ENCODE measurements at regions not wholly inside any gene's neighbourhood (a gene's known extent, or its start where the extent isn't known, plus 50 kb on each side); places are given as distances from the start of the nearest gene placed in this dataset.

DNA sequence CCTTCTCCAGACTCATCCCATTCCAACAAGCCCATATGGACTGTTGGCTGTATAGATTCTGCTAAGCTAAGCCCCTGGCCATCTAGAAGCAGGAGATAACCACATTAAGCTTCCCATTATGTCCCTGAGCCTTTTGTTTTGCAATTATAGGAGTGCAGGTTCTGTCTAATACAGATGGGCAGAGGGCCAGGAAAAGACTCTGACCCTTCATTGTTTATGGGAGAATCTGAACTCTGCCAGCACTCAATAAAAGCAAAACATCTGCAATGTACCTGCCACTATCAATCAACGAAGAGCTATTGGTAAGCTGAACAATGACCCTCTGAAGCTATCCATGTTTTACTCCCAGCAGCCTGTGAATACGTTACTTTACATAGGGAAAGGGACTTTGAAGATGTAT is 207.3 kb upstream of the CLNK start:
- peaks cover 3% of the 10 kb centered on the region for H3K4me1 Mint-ChIP-seq
- H3K4me3 Mint-ChIP-seq, result no peak overlapping the region
- H3K27me3 Mint-ChIP-seq (ENCODE audit: low read depth), result peaks cover 7% of the 10 kb centered on the region
- peaks cover 79% of the 10 kb centered on the region for H3K9me3 Mint-ChIP-seq
- H3K27ac Mint-ChIP-seq, result no peak overlapping the region
- no peak for ATAC-seq
- no peak for DNase-seq (ENCODE audit: low spot score)
- TF ChIP-seq, protein P1, sequence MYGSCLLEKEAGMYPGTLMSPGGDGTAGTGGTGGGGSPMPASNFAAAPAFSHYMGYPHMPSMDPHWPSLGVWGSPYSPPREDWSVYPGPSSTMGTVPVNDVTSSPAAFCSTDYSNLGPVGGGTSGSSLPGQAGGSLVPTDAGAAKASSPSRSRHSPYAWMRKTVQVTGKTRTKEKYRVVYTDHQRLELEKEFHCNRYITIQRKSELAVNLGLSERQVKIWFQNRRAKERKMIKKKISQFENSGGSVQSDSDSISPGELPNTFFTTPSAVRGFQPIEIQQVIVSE (CRISPR knock-in tag; IDR thresholded peaks at IDR 0.05; ENCODE audit: borderline replicate concordance), result no peak
- TF ChIP-seq ZNF671 (CRISPR knock-in tag; IDR thresholded peaks at IDR 0.05) (no peak), PRRX2 (CRISPR knock-in tag; IDR thresholded peaks at IDR 0.05) (no peak), SMAD3 (CRISPR knock-in tag; IDR thresholded peaks at IDR 0.05; ENCODE audit: borderline replicate concordance) (no peak), MYBL2 (CRISPR knock-in tag; IDR thresholded peaks at IDR 0.05) (no peak)
- TF ChIP-seq, protein P2, sequence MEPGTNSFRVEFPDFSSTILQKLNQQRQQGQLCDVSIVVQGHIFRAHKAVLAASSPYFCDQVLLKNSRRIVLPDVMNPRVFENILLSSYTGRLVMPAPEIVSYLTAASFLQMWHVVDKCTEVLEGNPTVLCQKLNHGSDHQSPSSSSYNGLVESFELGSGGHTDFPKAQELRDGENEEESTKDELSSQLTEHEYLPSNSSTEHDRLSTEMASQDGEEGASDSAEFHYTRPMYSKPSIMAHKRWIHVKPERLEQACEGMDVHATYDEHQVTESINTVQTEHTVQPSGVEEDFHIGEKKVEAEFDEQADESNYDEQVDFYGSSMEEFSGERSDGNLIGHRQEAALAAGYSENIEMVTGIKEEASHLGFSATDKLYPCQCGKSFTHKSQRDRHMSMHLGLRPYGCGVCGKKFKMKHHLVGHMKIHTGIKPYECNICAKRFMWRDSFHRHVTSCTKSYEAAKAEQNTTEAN (CRISPR knock-in tag; IDR thresholded peaks at IDR 0.05), result no peak
- peaks cover 62% of the 10 kb centered on the region for H3K36me3 Mint-ChIP-seq
- POLR2A ChIA-PET, result no interaction called here
- CTCF ChIA-PET, result no interaction called here

DNA sequence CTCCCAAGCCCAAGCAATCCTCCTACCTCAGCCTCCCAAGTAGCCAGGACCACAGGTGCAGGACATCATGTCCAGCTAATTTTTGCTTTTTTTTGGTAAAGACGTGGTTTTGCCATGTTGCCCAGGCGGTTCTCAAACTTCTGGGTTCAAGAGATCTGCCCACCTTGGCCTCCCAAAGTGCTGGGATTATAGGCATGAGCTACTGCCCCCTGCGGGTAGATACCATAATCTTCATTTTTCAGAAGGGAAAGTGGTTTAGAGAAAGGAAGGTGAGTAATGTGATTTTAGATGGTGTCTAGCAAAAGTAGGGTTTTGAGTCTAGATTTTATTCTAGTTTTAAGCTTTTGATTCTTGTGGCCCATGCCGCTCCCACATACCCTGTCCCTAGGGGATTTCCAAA is 205.3 kb upstream of the CLNK start:
- ATAC-seq, result no peak
- H3K9me3 Mint-ChIP-seq, result peaks cover 75% of the 10 kb centered on the region
- DNase-seq (ENCODE audit: low spot score), result no peak
- TF ChIP-seq ETV6 (CRISPR knock-in tag; IDR thresholded peaks at IDR 0.05), result no peak
- no peak for TF ChIP-seq KAT7 (CRISPR knock-in tag; IDR thresholded peaks at IDR 0.05; ENCODE audit: borderline replicate concordance)
- no peak for TF ChIP-seq JUN (CRISPR knock-in tag; IDR thresholded peaks at IDR 0.05)
- TF ChIP-seq, protein P3, sequence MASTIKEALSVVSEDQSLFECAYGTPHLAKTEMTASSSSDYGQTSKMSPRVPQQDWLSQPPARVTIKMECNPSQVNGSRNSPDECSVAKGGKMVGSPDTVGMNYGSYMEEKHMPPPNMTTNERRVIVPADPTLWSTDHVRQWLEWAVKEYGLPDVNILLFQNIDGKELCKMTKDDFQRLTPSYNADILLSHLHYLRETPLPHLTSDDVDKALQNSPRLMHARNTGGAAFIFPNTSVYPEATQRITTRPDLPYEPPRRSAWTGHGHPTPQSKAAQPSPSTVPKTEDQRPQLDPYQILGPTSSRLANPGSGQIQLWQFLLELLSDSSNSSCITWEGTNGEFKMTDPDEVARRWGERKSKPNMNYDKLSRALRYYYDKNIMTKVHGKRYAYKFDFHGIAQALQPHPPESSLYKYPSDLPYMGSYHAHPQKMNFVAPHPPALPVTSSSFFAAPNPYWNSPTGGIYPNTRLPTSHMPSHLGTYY (CRISPR knock-in tag; IDR thresholded peaks at IDR 0.05), result no peak
- no peak for TF ChIP-seq MXD4 (CRISPR knock-in tag; IDR thresholded peaks at IDR 0.05; ENCODE audit: borderline replicate concordance)
- TF ChIP-seq RORB (CRISPR knock-in tag; IDR thresholded peaks at IDR 0.05), result no peak
- TF ChIP-seq, protein P4, sequence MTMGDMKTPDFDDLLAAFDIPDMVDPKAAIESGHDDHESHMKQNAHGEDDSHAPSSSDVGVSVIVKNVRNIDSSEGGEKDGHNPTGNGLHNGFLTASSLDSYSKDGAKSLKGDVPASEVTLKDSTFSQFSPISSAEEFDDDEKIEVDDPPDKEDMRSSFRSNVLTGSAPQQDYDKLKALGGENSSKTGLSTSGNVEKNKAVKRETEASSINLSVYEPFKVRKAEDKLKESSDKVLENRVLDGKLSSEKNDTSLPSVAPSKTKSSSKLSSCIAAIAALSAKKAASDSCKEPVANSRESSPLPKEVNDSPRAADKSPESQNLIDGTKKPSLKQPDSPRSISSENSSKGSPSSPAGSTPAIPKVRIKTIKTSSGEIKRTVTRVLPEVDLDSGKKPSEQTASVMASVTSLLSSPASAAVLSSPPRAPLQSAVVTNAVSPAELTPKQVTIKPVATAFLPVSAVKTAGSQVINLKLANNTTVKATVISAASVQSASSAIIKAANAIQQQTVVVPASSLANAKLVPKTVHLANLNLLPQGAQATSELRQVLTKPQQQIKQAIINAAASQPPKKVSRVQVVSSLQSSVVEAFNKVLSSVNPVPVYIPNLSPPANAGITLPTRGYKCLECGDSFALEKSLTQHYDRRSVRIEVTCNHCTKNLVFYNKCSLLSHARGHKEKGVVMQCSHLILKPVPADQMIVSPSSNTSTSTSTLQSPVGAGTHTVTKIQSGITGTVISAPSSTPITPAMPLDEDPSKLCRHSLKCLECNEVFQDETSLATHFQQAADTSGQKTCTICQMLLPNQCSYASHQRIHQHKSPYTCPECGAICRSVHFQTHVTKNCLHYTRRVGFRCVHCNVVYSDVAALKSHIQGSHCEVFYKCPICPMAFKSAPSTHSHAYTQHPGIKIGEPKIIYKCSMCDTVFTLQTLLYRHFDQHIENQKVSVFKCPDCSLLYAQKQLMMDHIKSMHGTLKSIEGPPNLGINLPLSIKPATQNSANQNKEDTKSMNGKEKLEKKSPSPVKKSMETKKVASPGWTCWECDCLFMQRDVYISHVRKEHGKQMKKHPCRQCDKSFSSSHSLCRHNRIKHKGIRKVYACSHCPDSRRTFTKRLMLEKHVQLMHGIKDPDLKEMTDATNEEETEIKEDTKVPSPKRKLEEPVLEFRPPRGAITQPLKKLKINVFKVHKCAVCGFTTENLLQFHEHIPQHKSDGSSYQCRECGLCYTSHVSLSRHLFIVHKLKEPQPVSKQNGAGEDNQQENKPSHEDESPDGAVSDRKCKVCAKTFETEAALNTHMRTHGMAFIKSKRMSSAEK (CRISPR knock-in tag; IDR thresholded peaks at IDR 0.05; ENCODE audit: borderline replicate concordance), result no peak
- TF ChIP-seq, protein P5, sequence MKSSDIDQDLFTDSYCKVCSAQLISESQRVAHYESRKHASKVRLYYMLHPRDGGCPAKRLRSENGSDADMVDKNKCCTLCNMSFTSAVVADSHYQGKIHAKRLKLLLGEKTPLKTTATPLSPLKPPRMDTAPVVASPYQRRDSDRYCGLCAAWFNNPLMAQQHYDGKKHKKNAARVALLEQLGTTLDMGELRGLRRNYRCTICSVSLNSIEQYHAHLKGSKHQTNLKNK (CRISPR knock-in tag; IDR thresholded peaks at IDR 0.05), result no peak
- no peak for TF ChIP-seq GABPB1 (CRISPR knock-in tag; IDR thresholded peaks at IDR 0.05)
- TF ChIP-seq, protein P6, sequence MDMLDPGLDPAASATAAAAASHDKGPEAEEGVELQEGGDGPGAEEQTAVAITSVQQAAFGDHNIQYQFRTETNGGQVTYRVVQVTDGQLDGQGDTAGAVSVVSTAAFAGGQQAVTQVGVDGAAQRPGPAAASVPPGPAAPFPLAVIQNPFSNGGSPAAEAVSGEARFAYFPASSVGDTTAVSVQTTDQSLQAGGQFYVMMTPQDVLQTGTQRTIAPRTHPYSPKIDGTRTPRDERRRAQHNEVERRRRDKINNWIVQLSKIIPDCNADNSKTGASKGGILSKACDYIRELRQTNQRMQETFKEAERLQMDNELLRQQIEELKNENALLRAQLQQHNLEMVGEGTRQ (CRISPR knock-in tag; IDR thresholded peaks at IDR 0.05), result no peak
- TF ChIP-seq, protein P7, sequence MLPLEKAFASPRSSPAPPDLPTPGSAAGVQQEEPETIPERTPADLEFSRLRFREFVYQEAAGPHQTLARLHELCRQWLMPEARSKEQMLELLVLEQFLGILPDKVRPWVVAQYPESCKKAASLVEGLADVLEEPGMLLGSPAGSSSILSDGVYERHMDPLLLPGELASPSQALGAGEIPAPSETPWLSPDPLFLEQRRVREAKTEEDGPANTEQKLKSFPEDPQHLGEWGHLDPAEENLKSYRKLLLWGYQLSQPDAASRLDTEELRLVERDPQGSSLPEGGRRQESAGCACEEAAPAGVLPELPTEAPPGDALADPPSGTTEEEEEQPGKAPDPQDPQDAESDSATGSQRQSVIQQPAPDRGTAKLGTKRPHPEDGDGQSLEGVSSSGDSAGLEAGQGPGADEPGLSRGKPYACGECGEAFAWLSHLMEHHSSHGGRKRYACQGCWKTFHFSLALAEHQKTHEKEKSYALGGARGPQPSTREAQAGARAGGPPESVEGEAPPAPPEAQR (CRISPR knock-in tag; IDR thresholded peaks at IDR 0.05), result no peak
- H3K4me1 Mint-ChIP-seq, result peaks cover 3% of the 10 kb centered on the region
- no peak overlapping the region for H3K27ac Mint-ChIP-seq
- peaks cover 57% of the 10 kb centered on the region for H3K36me3 Mint-ChIP-seq
- ChIA-PET CTCF (no interaction called here), POLR2A (no interaction called here)
- H3K27me3 Mint-ChIP-seq (ENCODE audit: low read depth), result peaks cover 7% of the 10 kb centered on the region
- no peak overlapping the region for H3K4me3 Mint-ChIP-seq
